KOPT-K1 (cell line): ENCODE measurements at regions not wholly inside any gene's neighbourhood (a gene's known extent, or its start where the extent isn't known, plus 50 kb on each side); places are given as distances from the start of the nearest gene placed in this dataset.

Experiments
- H3K27ac ChIP-seq: fragments of 200-600 bp; sonication (generic); 2 replicates; pipeline ENCODE4 v1.5.1; 2016; ENCODE audit warnings: antibody characterized with exemption, mild to moderate bottlenecking, low read depth, low read length; ENCODE audit not compliant: poor library complexity, severe bottlenecking
- H3K36me3 ChIP-seq: fragments of 200-600 bp; sonication (generic); 2 replicates; pipeline ENCODE4 v1.5.1; 2017; ENCODE audit warnings: antibody characterized with exemption, mild to moderate bottlenecking, low read length, moderate library complexity; ENCODE audit not compliant: insufficient read depth
- H3K9me3 ChIP-seq: fragments of 200-600 bp; sonication (generic); 2 replicates; pipeline ENCODE4 v1.5.1; 2017; ENCODE audit warnings: antibody characterized with exemption, low read length, mild to moderate bottlenecking; ENCODE audit not compliant: insufficient read depth, poor library complexity, severe bottlenecking

DNA sequence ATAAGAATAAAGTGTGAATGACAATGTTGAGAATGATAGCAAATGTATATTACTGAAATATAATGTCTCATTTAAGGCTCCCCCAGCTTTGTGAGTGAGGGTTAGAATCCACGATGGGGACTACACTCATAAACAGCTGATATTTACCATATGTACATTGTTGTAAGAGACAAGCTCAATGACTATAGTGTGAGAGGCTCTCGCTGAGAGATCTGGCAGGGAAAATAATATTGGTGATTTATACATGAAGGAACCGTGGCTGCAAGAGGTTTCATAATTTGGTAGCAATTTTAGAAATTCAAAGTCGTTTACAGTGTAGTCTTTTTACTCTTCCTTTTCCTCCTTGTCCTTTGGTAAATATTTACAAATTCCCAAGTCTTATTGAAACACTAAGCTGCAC, 342.2 kb upstream of the AKR1E2 start:
- no peaks in the 10 kb centered on the region for H3K9me3 ChIP-seq
- no peak overlapping the region for H3K27ac ChIP-seq
- H3K36me3 ChIP-seq = no peaks in the 10 kb centered on the region

- Histone ChIP-seq H3K9me3 (no peaks in the 10 kb centered on the region), H3K36me3 (no peaks in the 10 kb centered on the region), H3K27ac (no peak overlapping the region)
These were observed 343.3 kb upstream of the AKR1E2 start for GRCh38 chr10:4482659-4483058.

GRCh38 chr10:4481192-4481591, 344.8 kb upstream of the AKR1E2 start:
- no peaks in the 10 kb centered on the region for H3K36me3 ChIP-seq
- H3K27ac ChIP-seq = no peak overlapping the region
- H3K9me3 ChIP-seq = no peaks in the 10 kb centered on the region

DNA sequence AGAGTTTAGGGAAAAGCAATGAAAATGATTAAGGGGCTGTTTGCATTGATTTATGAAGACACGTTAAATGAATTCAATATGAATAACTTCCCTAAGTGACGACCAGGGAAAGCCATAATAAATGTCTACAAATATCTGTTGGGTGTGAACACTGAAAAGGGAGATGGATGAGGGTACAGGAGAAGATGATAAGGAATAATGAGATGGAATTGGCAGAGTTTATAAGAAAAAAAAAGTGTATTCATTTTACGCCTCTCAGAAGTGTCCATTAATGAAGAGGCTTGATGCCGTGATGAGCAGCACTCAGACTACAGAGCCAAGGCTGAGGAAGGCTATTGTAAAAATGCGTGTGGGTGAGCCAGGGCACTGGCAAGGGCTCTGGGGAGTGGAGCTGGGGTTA, 346.7 kb upstream of the AKR1E2 start:
- no peaks in the 10 kb centered on the region for H3K9me3 ChIP-seq
- H3K36me3 ChIP-seq = no peaks in the 10 kb centered on the region
- H3K27ac ChIP-seq = no peak overlapping the region

GRCh38 chr10:4477664-4478063, 348.3 kb upstream of the AKR1E2 start:
- H3K9me3 ChIP-seq = no peaks in the 10 kb centered on the region
- H3K36me3 ChIP-seq = no peaks in the 10 kb centered on the region
- H3K27ac ChIP-seq = no peak overlapping the region

DNA sequence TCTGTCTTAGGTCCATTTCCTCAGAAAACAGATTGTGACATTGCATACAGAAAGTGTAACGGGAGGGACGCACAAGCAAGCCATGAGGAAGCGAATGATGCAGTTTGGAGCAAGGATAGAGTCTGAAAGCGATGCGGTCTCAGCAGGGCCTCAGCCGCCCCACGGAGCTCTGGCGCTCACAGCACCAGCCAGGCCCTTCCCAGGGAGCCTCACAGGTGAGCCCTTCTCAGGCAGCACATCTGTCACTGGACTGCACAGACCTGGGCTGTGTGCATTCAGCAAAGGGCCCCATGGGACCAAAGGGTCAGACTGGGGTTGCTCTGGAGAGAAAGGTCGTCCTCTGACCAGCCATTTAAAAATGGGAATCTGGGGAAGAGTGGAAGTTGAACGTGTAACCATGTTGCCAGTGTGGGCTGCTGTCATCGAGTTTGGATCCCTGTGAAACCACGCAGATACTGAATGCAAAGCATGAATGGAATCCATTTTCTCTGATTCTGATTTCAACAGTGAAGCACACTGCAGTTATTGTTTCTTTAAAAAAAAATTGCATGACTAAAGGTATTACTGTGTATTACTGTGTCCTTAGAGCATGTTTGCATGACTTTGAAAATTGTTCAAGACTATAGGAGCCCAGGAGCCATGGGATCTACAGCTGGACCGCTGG, 350.0 kb upstream of the AKR1E2 start:
- no peaks in the 10 kb centered on the region for H3K9me3 ChIP-seq
- no peaks in the 10 kb centered on the region for H3K36me3 ChIP-seq
- no peak overlapping the region for H3K27ac ChIP-seq

- H3K36me3 ChIP-seq = no peaks in the 10 kb centered on the region
- no peaks in the 10 kb centered on the region for H3K9me3 ChIP-seq
- H3K27ac ChIP-seq = no peak overlapping the region
These were observed 351.2 kb upstream of the AKR1E2 start for GRCh38 chr10:4474829-4475228.

GRCh38 chr10:4473977-4474376, 352.0 kb upstream of the AKR1E2 start:
- Histone ChIP-seq H3K9me3 (no peaks in the 10 kb centered on the region), H3K27ac (no peak overlapping the region), H3K36me3 (no peaks in the 10 kb centered on the region)

- H3K27ac ChIP-seq = no peak overlapping the region
- H3K9me3 ChIP-seq = no peaks in the 10 kb centered on the region
- H3K36me3 ChIP-seq = no peaks in the 10 kb centered on the region
These were observed 353.7 kb upstream of the AKR1E2 start for GRCh38 chr10:4472190-4472904.

DNA sequence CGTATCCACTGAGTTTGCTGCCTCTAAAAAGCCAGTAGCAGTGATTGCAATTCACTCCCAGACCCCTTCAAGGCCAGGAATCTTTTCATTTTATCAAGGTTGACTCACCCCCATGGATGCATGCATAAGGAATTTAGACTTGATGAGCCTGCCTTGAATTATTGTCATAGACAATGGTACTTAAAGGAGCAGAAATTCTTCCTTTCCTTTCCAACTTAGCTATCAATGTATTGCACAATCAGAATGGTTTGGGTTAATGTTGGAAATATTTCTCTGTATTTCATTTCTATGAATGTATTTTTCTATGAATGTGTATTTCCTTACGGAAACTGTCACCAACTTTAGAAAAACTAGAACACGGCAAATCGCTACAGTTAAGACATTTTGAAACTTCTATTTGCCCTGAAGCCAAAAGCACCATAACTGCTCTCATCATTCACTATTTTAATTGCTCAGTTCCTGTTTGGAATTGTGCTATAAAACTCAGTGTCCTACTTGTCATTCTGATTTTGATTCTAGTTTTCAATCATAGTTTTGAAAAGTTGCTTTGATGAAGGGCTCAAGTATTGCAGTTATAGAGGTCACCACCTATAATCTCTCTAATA, 355.7 kb upstream of the AKR1E2 start:
- no peaks in the 10 kb centered on the region for H3K36me3 ChIP-seq
- no peak overlapping the region for H3K27ac ChIP-seq

DNA sequence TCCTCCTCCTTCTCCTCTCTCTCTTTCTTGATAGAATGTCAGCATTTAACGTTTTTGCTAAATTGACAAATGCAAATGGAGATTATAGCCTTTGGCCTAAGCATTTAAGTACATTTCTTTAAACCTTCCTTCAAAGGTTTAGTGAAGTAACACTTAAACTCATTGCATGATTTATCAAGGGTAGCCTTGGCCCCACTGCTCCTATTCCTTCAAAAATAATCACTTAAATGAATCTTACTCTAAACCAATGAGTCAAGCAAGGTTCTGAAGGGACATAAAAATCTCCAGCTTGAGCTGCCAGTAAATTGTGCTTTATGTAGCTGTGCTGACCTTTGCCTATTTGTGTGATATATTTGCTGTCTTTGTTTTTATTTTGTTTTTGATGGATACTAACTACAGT, 358.5 kb upstream of the AKR1E2 start:
- no peaks in the 10 kb centered on the region for H3K36me3 ChIP-seq
- H3K27ac ChIP-seq = no peak overlapping the region
- no peaks in the 10 kb centered on the region for H3K9me3 ChIP-seq

More for the DNA sequence above, 355.7 kb upstream of the AKR1E2 start:
- no peaks in the 10 kb centered on the region for H3K9me3 ChIP-seq

- no peaks in the 10 kb centered on the region for H3K36me3 ChIP-seq
- H3K9me3 ChIP-seq = no peaks in the 10 kb centered on the region
- no peak overlapping the region for H3K27ac ChIP-seq
These were observed 365.7 kb upstream of the AKR1E2 start for GRCh38 chr10:4460267-4460666.

DNA sequence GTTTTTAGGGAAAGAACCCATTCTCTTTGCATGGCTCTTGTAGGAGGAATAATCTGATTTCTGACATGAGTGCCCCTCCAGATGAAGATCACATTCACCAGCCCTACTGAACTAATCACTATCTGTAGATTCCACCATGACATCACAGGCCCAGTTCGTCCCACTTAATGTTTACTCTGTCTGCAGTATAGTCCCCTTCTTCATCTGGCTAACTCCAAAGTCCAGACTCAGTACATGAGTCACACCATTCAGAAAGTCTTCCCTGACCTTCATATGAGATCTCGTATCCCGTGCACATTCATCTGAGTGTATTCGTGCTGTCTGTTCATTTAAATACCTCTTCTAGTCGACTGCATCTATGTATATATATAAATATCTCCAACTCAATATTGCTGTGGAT, 366.5 kb upstream of the AKR1E2 start:
- no peak overlapping the region for H3K27ac ChIP-seq
- H3K9me3 ChIP-seq = no peaks in the 10 kb centered on the region
- no peaks in the 10 kb centered on the region for H3K36me3 ChIP-seq

- Histone ChIP-seq H3K36me3 (no peaks in the 10 kb centered on the region), H3K9me3 (no peaks in the 10 kb centered on the region), H3K27ac (no peak overlapping the region)
These were observed 368.4 kb upstream of the AKR1E2 start for GRCh38 chr10:4457597-4457996.

GRCh38 chr10:4456776-4457175, 369.2 kb upstream of the AKR1E2 start:
- Histone ChIP-seq H3K9me3 (no peaks in the 10 kb centered on the region), H3K36me3 (no peaks in the 10 kb centered on the region), H3K27ac (no peak overlapping the region)

DNA sequence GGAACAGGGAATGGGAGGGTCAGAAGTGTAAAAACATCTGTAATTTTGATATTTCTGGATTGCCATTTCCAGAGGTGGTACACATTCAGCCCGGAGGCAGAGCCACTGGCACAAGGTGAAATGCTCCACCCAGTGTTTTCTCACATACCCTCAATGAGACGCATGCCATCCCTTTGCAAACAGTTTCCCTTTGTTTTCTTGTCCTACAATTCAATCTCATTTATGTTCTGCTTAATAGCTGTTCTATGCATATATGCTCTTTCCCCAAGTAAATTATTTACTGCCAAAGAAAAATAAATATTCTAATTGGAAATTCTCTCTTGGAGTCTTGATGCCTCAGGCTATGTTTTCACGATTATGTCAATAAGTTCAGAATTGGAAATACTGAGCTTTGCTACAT, 369.7 kb upstream of the AKR1E2 start:
- Histone ChIP-seq H3K27ac (no peak overlapping the region), H3K36me3 (no peaks in the 10 kb centered on the region)

More for the DNA sequence above, 369.7 kb upstream of the AKR1E2 start:
- no peaks in the 10 kb centered on the region for H3K9me3 ChIP-seq
